H9 (cell line): ENCODE measurements at regions not wholly inside any gene's neighbourhood (a gene's known extent, or its start where the extent isn't known, plus 50 kb on each side); places are given as distances from the start of the nearest gene placed in this dataset.

Source experiments
- DNase-seq: peaks from one replicate; pipeline ENCODE4 v3.0.0-alpha.2; 2017
- H2AFZ ChIP-seq: one replicate; pipeline ENCODE4 v1.6.1; 2013; ENCODE audit warnings: mild to moderate bottlenecking, low read length, control low read depth, moderate library complexity
- H2AK5ac ChIP-seq: 2 replicates; pipeline ENCODE4 v1.6.1; 2013; ENCODE audit warnings: low read length, control low read depth, mixed read lengths; ENCODE audit not compliant: insufficient read length
- H2BK120ac ChIP-seq: one replicate; pipeline ENCODE4 v1.6.1; 2013; ENCODE audit warnings: low read depth, mild to moderate bottlenecking, low read length, control low read depth, inconsistent platforms; ENCODE audit not compliant: poor library complexity, severe bottlenecking
- H2BK12ac ChIP-seq: 2 replicates; pipeline ENCODE4 v1.6.1; 2013; ENCODE audit warnings: low read length, control low read depth, mixed read lengths, low read depth; ENCODE audit not compliant: insufficient read length
- H2BK15ac ChIP-seq: 2 replicates; pipeline ENCODE4 v1.6.1; 2013; ENCODE audit warnings: low read depth, low read length, control low read depth
- H2BK20ac ChIP-seq: one replicate; pipeline ENCODE4 v1.6.1; 2013; ENCODE audit warnings: low read depth, mild to moderate bottlenecking, low read length, control low read depth, inconsistent platforms; ENCODE audit not compliant: poor library complexity, severe bottlenecking
- H2BK5ac ChIP-seq: 2 replicates; pipeline ENCODE4 v1.6.1; 2013; ENCODE audit warnings: low read length, control low read depth, mixed read lengths; ENCODE audit not compliant: insufficient read length
- H3K14ac ChIP-seq: 2 replicates; pipeline ENCODE4 v1.6.1; 2013; ENCODE audit warnings: low read length, control low read depth; ENCODE audit not compliant: insufficient read depth
- H3K18ac ChIP-seq: 2 replicates; pipeline ENCODE4 v1.6.1; 2013; ENCODE audit warnings: low read depth, mild to moderate bottlenecking, mixed read lengths, low read length, control low read depth; ENCODE audit not compliant: insufficient read length
- H3K23ac ChIP-seq: 2 replicates; pipeline ENCODE4 v1.6.1; 2013; ENCODE audit warnings: low read length, control low read depth, mixed read lengths, low read depth; ENCODE audit not compliant: insufficient read length
- H3K23me2 ChIP-seq: 2 replicates; pipeline ENCODE4 v1.6.1; 2013; ENCODE audit warnings: low read depth, mild to moderate bottlenecking, mixed read lengths, low read length, control low read depth; ENCODE audit not compliant: insufficient read length, poor library complexity, severe bottlenecking
- H3K27ac ChIP-seq: 2 replicates; pipeline ENCODE4 v1.5.1; 2013; ENCODE audit warnings: low read length, control low read depth, mixed read lengths, low read depth; ENCODE audit not compliant: insufficient read length
- H3K27me3 ChIP-seq: 2 replicates; pipeline ENCODE4 v1.6.1; 2013; ENCODE audit warnings: low read length, control low read depth, inconsistent platforms; ENCODE audit not compliant: insufficient read depth
- H3K4ac ChIP-seq: 2 replicates; pipeline ENCODE4 v1.6.1; 2013; ENCODE audit warnings: low read depth, mild to moderate bottlenecking, control low read depth, inconsistent platforms, low read length, moderate library complexity
- H3K4me1 ChIP-seq: 2 replicates; pipeline ENCODE4 v1.6.1; 2013; ENCODE audit warnings: low read length, control low read depth, inconsistent platforms; ENCODE audit not compliant: insufficient read depth
- H3K4me2 ChIP-seq: 2 replicates; pipeline ENCODE4 v1.6.1; 2013; ENCODE audit warnings: low read length, control low read depth, mixed read lengths; ENCODE audit not compliant: insufficient read length, insufficient read depth
- H3K56ac ChIP-seq: 2 replicates; pipeline ENCODE4 v1.6.1; 2013; ENCODE audit warnings: low read depth, mild to moderate bottlenecking, mixed read lengths, low read length, control low read depth; ENCODE audit not compliant: insufficient read length
- H3K79me1 ChIP-seq: 2 replicates; pipeline ENCODE4 v1.6.1; 2013; ENCODE audit warnings: low read depth, mild to moderate bottlenecking, moderate library complexity, low read length, control low read depth, inconsistent platforms; ENCODE audit not compliant: insufficient read depth, poor library complexity, severe bottlenecking
- H3K79me2 ChIP-seq: 2 replicates; pipeline ENCODE4 v1.6.1; 2013; ENCODE audit warnings: low read length, control low read depth, inconsistent platforms; ENCODE audit not compliant: insufficient read depth
- H3K9ac ChIP-seq: 2 replicates; pipeline ENCODE4 v1.6.1; 2013; ENCODE audit warnings: low read length, control low read depth, mixed read lengths; ENCODE audit not compliant: insufficient read length; ENCODE audit errors: extremely low read depth
- H3K9me3 ChIP-seq: one replicate; pipeline ENCODE4 v1.6.1; 2013; ENCODE audit warnings: low read depth, low read length, inconsistent platforms; ENCODE audit not compliant: control insufficient read depth
- H3T11ph ChIP-seq: one replicate; pipeline ENCODE4 v1.6.1; 2013; ENCODE audit warnings: mild to moderate bottlenecking, low read length, control low read depth, inconsistent platforms
- H4K20me1 ChIP-seq: one replicate; pipeline ENCODE4 v1.6.1; 2013; ENCODE audit not compliant: control insufficient read depth, insufficient read length, insufficient read depth
- H4K5ac ChIP-seq: 2 replicates; pipeline ENCODE4 v1.6.1; 2013; ENCODE audit warnings: low read depth, mild to moderate bottlenecking, mixed read lengths, low read length, control low read depth; ENCODE audit not compliant: insufficient read length
- H4K8ac ChIP-seq: replicated peaks from 2 replicates; pipeline ENCODE4 v1.6.1; 2013; ENCODE audit warnings: low read length, control low read depth, mixed read lengths, low read depth; ENCODE audit not compliant: insufficient read length
- H4K91ac ChIP-seq: 2 replicates; pipeline ENCODE4 v1.6.1; 2013; ENCODE audit warnings: low read depth, mild to moderate bottlenecking, moderate library complexity, mixed read lengths, low read length, control low read depth; ENCODE audit not compliant: insufficient read length
- H3K27ac Mint-ChIP-seq, 3 experiments: 2 replicates in 2 of 3; 3 replicates in 1 of 3; pipeline ENCODE4 v1.8.0; 2020 to 2021; ENCODE audit warnings: mixed read lengths in 3 of 3, mild to moderate bottlenecking in 1 of 3, moderate library complexity in 1 of 3
- H3K27me3 Mint-ChIP-seq: 2 replicates; pipeline ENCODE4 v1.8.0; 2021; ENCODE audit warnings: low read depth, mild to moderate bottlenecking, moderate library complexity, mixed read lengths
- H3K36me3 Mint-ChIP-seq, 3 experiments: 2 replicates in 2 of 3; 3 replicates in 1 of 3; pipeline ENCODE4 v1.8.0; 2020 to 2021; ENCODE audit warnings: low read depth in 3 of 3, mixed read lengths in 3 of 3; ENCODE audit not compliant: insufficient read depth in 1 of 3
- H3K4me1 Mint-ChIP-seq, 2 experiments: 2 replicates each; pipeline ENCODE4 v1.8.0; 2020; ENCODE audit warnings: mixed read lengths in 2 of 2
- H3K4me3 Mint-ChIP-seq, 2 experiments: 2 replicates in 1 of 2; 3 replicates in 1 of 2; pipeline ENCODE4 v1.8.0; 2020 to 2021; ENCODE audit warnings: mild to moderate bottlenecking in 2 of 2, mixed read lengths in 2 of 2, moderate library complexity in 1 of 2
- H3K9me3 Mint-ChIP-seq, 2 experiments: 2 replicates in 1 of 2; 3 replicates in 1 of 2; pipeline ENCODE4 v1.8.0; 2020; ENCODE audit warnings: mild to moderate bottlenecking in 2 of 2, mixed read lengths in 2 of 2, moderate library complexity in 1 of 2
- WGBS: extraction: QIAGEN DNeasy Blood & Tissue Kit; methylation state at CpG from one replicate; pipeline ENCODE4 v1.1.7; 2013; ENCODE audit warnings: missing lambda C conversion rate, low lambda C conversion rate, mixed read lengths; ENCODE audit not compliant: insufficient read length; ENCODE audit errors: extremely low coverage; 5-methylcytosine and 5-hydroxymethylcytosine counted together
- TF ChIP-seq, protein P1 (sequence below): fragments of 200-600 bp; sonication (generic); conservative IDR thresholded peaks from 3 replicates; pipeline ENCODE4 v1.8.0; 2021; ENCODE audit warnings: antibody characterized with exemption, mild to moderate bottlenecking

DNA sequence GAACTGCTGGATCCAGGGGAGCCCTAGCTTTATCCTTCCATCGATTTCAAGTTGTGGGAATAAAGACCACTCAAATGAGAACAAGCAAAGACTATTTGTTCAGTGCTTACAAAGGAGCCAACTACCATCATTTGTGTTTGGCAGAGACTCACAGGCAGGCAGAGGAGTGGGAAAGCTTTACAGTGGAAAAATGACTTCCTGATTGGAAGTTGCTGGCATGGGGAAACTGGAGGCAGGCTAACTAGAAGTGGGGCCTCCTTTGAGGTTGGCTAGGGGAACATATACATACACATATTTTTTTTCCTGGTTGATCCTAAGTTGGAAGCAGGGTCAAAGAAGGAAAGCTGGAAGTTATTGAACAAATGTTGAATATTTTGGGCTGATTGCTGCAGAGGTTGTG lies 121.7 kb downstream of the ACTBL2 start:
- H3K4me1 ChIP-seq: no peaks in the 10 kb centered on the region
- H3K9me3 Mint-ChIP-seq: peaks cover 0 to 4% of the 10 kb centered on the region in 2 experiments; a peak in 2 of 5 replicates
- H3K27me3 ChIP-seq: no peaks in the 10 kb centered on the region
- no peak overlapping the region for H4K91ac ChIP-seq
- no peak overlapping the region for H2BK15ac ChIP-seq
- no peak overlapping the region for H3K9ac ChIP-seq
- H3K27me3 Mint-ChIP-seq: no peaks in the 10 kb centered on the region
- no peak overlapping the region for H3K4me3 Mint-ChIP-seq
- H3T11ph ChIP-seq: no peak overlapping the region
- H3K4me2 ChIP-seq: no peak overlapping the region
- no peak overlapping the region for H2AK5ac ChIP-seq
- no peak overlapping the region for H3K18ac ChIP-seq
- no peak overlapping the region for H2BK20ac ChIP-seq
- H3K79me2 ChIP-seq: no peaks in the 10 kb centered on the region
- H3K27ac Mint-ChIP-seq: no peak overlapping the region
- H3K56ac ChIP-seq: no peak overlapping the region
- no peaks in the 10 kb centered on the region for H4K20me1 ChIP-seq
- no peak overlapping the region for H3K14ac ChIP-seq
- H4K8ac ChIP-seq: no peak overlapping the region
- WGBS: no CpG with 5 or more reads among the region's 1 CpG
- no peaks in the 10 kb centered on the region for H3K79me1 ChIP-seq
- no peaks in the 10 kb centered on the region for H3K23me2 ChIP-seq
- H2BK120ac ChIP-seq: no peak overlapping the region
- H3K27ac ChIP-seq: no peak overlapping the region
- TF ChIP-seq, protein P1, sequence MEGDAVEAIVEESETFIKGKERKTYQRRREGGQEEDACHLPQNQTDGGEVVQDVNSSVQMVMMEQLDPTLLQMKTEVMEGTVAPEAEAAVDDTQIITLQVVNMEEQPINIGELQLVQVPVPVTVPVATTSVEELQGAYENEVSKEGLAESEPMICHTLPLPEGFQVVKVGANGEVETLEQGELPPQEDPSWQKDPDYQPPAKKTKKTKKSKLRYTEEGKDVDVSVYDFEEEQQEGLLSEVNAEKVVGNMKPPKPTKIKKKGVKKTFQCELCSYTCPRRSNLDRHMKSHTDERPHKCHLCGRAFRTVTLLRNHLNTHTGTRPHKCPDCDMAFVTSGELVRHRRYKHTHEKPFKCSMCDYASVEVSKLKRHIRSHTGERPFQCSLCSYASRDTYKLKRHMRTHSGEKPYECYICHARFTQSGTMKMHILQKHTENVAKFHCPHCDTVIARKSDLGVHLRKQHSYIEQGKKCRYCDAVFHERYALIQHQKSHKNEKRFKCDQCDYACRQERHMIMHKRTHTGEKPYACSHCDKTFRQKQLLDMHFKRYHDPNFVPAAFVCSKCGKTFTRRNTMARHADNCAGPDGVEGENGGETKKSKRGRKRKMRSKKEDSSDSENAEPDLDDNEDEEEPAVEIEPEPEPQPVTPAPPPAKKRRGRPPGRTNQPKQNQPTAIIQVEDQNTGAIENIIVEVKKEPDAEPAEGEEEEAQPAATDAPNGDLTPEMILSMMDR: no peak
- peaks cover 3 to 4% of the 10 kb centered on the region in 2 experiments for H3K4me1 Mint-ChIP-seq
- H2AFZ ChIP-seq: no peak overlapping the region
- H3K23ac ChIP-seq: no peak overlapping the region
- no peak overlapping the region for H3K4ac ChIP-seq
- H2BK5ac ChIP-seq: no peak overlapping the region
- H3K36me3 Mint-ChIP-seq: no peaks in the 10 kb centered on the region
- H4K5ac ChIP-seq: no peak overlapping the region
- H2BK12ac ChIP-seq: no peak overlapping the region
- H3K9me3 ChIP-seq: no peaks in the 10 kb centered on the region
- no peak for DNase-seq
